Natural killer cell (primary cell): ENCODE measurements at regions not wholly inside any gene's neighbourhood (a gene's known extent, or its start where the extent isn't known, plus 50 kb on each side); places are given as distances from the start of the nearest gene placed in this dataset.

Experiments used
- ATAC-seq, 3 donors: fragments of 150-1000 bp in 2 of 3; fragments of 200-7000 bp in 1 of 3; cut with Tn5 transposase; 1 replicate in 1 of 3; 2 replicates in 2 of 3; pipeline ENCODE4 v1.10.0; 2021; ENCODE audit warnings: mild to moderate bottlenecking in 2 of 3, moderate library complexity in 2 of 3
- DNase-seq, 2 donors: peaks; one replicate each; pipeline versions ENCODE4 v3.0.0 to v3.0.0-alpha.2; 2013 to 2021; ENCODE audit warnings: mixed read lengths in 1 of 2
- H3K27ac ChIP-seq: one replicate; pipeline ENCODE4 v1.5.1; 2013; ENCODE audit warnings: mild to moderate bottlenecking, low read length
- H3K27me3 ChIP-seq: one replicate; pipeline ENCODE4 v1.6.1; 2013; ENCODE audit warnings: low read length; ENCODE audit not compliant: control insufficient read depth, insufficient read depth
- H3K36me3 ChIP-seq: one replicate; pipeline ENCODE4 v1.6.1; 2013; ENCODE audit warnings: low read length; ENCODE audit not compliant: control insufficient read depth, insufficient read depth
- H3K4me1 ChIP-seq: one replicate; pipeline ENCODE4 v1.6.1; 2013; ENCODE audit warnings: low read length; ENCODE audit not compliant: control insufficient read depth, insufficient read depth
- H3K4me3 ChIP-seq: one replicate; pipeline ENCODE4 v1.5.1; 2013; ENCODE audit warnings: low read length
- H3K9me3 ChIP-seq: one replicate; pipeline ENCODE4 v1.6.1; 2013; ENCODE audit warnings: low read length; ENCODE audit not compliant: control insufficient read depth, insufficient read depth
- H3K27ac Mint-ChIP-seq, 2 donors: one replicate each; pipeline ENCODE4 v1.8.0; 2022; ENCODE audit warnings: mild to moderate bottlenecking in 2 of 2, mixed read lengths in 2 of 2, moderate library complexity in 1 of 2
- H3K27me3 Mint-ChIP-seq, 2 donors: one replicate each; pipeline ENCODE4 v1.8.0; 2022; ENCODE audit warnings: low read depth in 2 of 2, mixed read lengths in 2 of 2
- H3K36me3 Mint-ChIP-seq: one replicate; pipeline ENCODE4 v1.8.0; 2022; ENCODE audit warnings: mixed read lengths
- H3K4me1 Mint-ChIP-seq, 2 donors: one replicate each; pipeline ENCODE4 v1.8.0; 2022; ENCODE audit warnings: mixed read lengths in 2 of 2
- H3K4me3 Mint-ChIP-seq: one replicate; pipeline ENCODE4 v1.8.0; 2022; ENCODE audit warnings: mild to moderate bottlenecking, moderate library complexity, mixed read lengths
- H3K9me3 Mint-ChIP-seq, 2 donors: one replicate each; pipeline ENCODE4 v1.8.0; 2022; ENCODE audit warnings: mixed read lengths in 2 of 2
- CTCF ChIP-seq: fragments of 200-600 bp; IDR thresholded peaks from one replicate; pipeline ENCODE4 v1.8.0; 2022; ENCODE audit warnings: antibody characterized with exemption
- WGBS: methylation state at CpG from one replicate; pipeline ENCODE4 v1.1.7; 2013; ENCODE audit warnings: missing lambda C conversion rate; ENCODE audit not compliant: insufficient coverage; 5-methylcytosine and 5-hydroxymethylcytosine counted together
- intact Hi-C: fragments of 100-400 bp; cut with micrococcal nuclease; formaldehyde crosslinking; loops from one replicate; pipeline ENCODE4 v1.14.2; 2022

DNA sequence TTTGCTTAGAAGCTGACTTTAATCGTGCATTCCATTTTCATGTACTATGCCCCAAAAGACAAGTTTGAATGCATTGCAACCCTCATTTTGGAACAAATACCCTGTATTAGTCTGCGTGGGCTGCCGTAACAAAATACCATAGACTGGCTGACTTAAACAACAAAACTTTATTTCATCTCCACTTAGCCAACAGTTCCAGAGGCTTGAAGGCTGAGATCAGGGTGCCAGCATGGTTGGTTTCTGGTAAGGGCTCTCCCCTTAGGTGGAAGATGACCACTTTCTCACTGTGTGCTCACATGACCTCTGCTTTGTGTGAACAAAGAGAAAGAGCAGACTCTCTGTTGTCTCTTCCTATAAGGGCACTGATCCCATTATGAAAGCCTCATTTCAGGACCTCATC, 431.7 kb upstream of the MAP3K7 start:
- DNase-seq, result no peak
- peaks cover 2 to 7% of the 10 kb centered on the region in 2 donors for H3K9me3 Mint-ChIP-seq
- WGBS, result 97% methylated on average over 3 of the region's 3 CpGs

DNA sequence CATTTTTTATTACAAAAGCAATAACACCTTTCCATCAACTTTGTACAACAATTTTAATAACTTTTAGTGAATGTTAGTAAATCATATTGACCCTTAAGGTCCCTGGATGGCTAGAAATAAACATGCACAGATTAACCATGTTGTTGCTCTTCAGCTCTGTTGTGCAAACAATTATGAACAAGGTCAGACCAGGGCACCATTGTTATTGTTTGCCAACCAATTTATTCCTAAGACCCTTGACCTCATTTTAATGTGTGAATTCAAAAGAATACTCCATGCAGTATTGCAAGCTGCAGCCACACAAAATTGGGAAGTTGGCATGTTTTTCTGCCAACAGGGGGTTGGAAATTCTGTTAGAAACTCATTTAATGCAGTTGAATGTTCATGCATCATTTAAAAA, 426.6 kb upstream of the MAP3K7 start:
- H3K27ac Mint-ChIP-seq, result no peak overlapping the region
- no peaks in the 10 kb centered on the region for H3K36me3 ChIP-seq
- ATAC-seq (no peak), DNase-seq (no peak)
- TF ChIP-seq CTCF, result no peak
- H3K9me3 ChIP-seq, result no peaks in the 10 kb centered on the region
- H3K4me3 Mint-ChIP-seq, result no peak overlapping the region
- no peaks in the 10 kb centered on the region for H3K36me3 Mint-ChIP-seq
- no peaks in the 10 kb centered on the region for H3K4me1 ChIP-seq
- H3K27ac ChIP-seq, result no peak overlapping the region
- H3K9me3 Mint-ChIP-seq, result peaks cover 0 to 3% of the 10 kb centered on the region in 2 donors
- intact Hi-C loops, result no loop called here
- H3K27me3 ChIP-seq, result no peaks in the 10 kb centered on the region
- H3K4me1 Mint-ChIP-seq, result no peaks in the 10 kb centered on the region
- no peak overlapping the region for H3K4me3 ChIP-seq
- no peaks in the 10 kb centered on the region for H3K27me3 Mint-ChIP-seq

More for the DNA sequence above, 431.7 kb upstream of the MAP3K7 start:
- no peak for ATAC-seq
- no peaks in the 10 kb centered on the region for H3K4me1 Mint-ChIP-seq
- no peak for TF ChIP-seq CTCF
- H3K27me3 ChIP-seq, result no peaks in the 10 kb centered on the region
- H3K27me3 Mint-ChIP-seq, result peaks cover 0 to 4% of the 10 kb centered on the region in 2 donors
- H3K9me3 ChIP-seq, result no peaks in the 10 kb centered on the region
- no peaks in the 10 kb centered on the region for H3K36me3 ChIP-seq
- intact Hi-C loops, result no loop called here
- no peaks in the 10 kb centered on the region for H3K4me1 ChIP-seq
- H3K27ac Mint-ChIP-seq, result no peak overlapping the region
- no peak overlapping the region for H3K4me3 Mint-ChIP-seq
- H3K4me3 ChIP-seq, result no peak overlapping the region
- no peak overlapping the region for H3K27ac ChIP-seq
- no peaks in the 10 kb centered on the region for H3K36me3 Mint-ChIP-seq

DNA sequence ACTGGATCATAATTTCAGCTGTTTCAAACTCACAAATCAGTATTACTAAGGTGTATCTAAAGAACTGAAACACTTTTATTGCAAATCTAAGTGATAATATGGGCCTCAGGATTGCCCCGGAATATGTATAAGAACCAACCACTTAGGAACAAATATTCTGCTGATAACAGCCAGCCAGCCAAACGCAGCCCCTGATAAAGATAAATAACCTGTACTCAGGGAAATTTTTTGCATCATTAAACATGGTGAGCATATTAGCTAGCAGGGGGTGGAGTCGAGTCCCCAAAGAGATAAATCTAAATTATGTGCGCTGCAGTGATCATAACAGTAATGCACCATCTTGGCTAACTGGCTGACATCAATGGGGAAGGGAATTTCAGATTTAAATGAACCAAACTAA, 410.2 kb upstream of the MAP3K7 start:
- no peak overlapping the region for H3K4me3 ChIP-seq
- TF ChIP-seq CTCF, result no peak
- no peak overlapping the region for H3K27ac Mint-ChIP-seq
- H3K36me3 ChIP-seq, result no peaks in the 10 kb centered on the region
- ATAC-seq (no peak), DNase-seq (no peak)
- H3K27me3 Mint-ChIP-seq, result no peaks in the 10 kb centered on the region
- no peaks in the 10 kb centered on the region for H3K27me3 ChIP-seq
- peaks cover 0 to 6% of the 10 kb centered on the region in 2 donors for H3K9me3 Mint-ChIP-seq
- no peaks in the 10 kb centered on the region for H3K9me3 ChIP-seq
- 86% methylated on average over 3 of the region's 4 CpGs for WGBS
- no peak overlapping the region for H3K27ac ChIP-seq
- no peaks in the 10 kb centered on the region for H3K4me1 ChIP-seq
- no peak overlapping the region for H3K4me3 Mint-ChIP-seq
- H3K4me1 Mint-ChIP-seq, result no peaks in the 10 kb centered on the region
- intact Hi-C loops, result no loop called here
- no peaks in the 10 kb centered on the region for H3K36me3 Mint-ChIP-seq

DNA sequence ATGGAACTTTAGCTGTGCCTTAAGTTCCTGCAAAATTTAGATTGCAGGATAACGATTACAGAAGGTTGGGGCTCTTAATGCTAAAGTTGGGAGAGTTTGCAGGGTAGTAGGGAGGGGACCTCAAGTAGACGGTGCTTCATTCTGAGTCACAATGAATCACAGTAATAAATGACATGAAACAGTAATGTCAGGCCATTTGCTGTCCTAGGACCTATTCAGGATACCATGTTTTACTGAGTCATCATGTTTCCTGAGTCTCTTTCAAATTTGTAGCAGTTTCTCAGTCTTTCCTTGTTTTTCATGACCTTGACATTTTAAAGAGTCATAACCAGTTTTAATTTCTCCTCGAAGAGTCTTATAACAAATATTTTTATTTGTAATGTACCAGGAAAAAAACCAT, 406.9 kb upstream of the MAP3K7 start:
- TF ChIP-seq CTCF, result no peak

More for the DNA sequence above, 406.9 kb upstream of the MAP3K7 start:
- Histone ChIP-seq H3K27me3 (no peaks in the 10 kb centered on the region), H3K36me3 (no peaks in the 10 kb centered on the region), H3K27ac (no peak overlapping the region), H3K9me3 (no peaks in the 10 kb centered on the region), H3K4me3 (no peak overlapping the region), H3K4me1 (no peaks in the 10 kb centered on the region)
- no peak overlapping the region for H3K4me3 Mint-ChIP-seq
- WGBS, result 82% methylated on average over 2 of the region's 3 CpGs
- no peaks in the 10 kb centered on the region for H3K4me1 Mint-ChIP-seq
- H3K27me3 Mint-ChIP-seq, result no peaks in the 10 kb centered on the region
- H3K9me3 Mint-ChIP-seq, result peaks cover 0 to 4% of the 10 kb centered on the region in 2 donors
- ATAC-seq (no peak), DNase-seq (no peak)
- intact Hi-C loops, result no loop called here
- H3K36me3 Mint-ChIP-seq, result no peaks in the 10 kb centered on the region
- no peak overlapping the region for H3K27ac Mint-ChIP-seq
